Neural progenitor cell (in vitro differentiated cells): ENCODE measurements at regions not wholly inside any gene's neighbourhood (a gene's known extent, or its start where the extent isn't known, plus 50 kb on each side); places are given as distances from the start of the nearest gene placed in this dataset.

Experiments
- DNase-seq: peaks from one replicate; pipeline ENCODE4 v3.0.0-alpha.2; 2016; ENCODE audit warnings: low spot score
- H2AFZ ChIP-seq: fragments of 200-600 bp; sonication (generic); replicated peaks from 2 replicates; pipeline ENCODE4 v1.6.1; 2016; ENCODE audit warnings: antibody characterized with exemption
- H3F3A ChIP-seq: fragments of 200-600 bp; sonication (generic); 2 replicates; pipeline ENCODE4 v1.6.1; 2016; ENCODE audit warnings: antibody characterized with exemption, low read depth
- H3K27ac ChIP-seq: fragments of 200-600 bp; sonication (generic); 2 replicates; pipeline ENCODE4 v1.5.1; 2016; ENCODE audit warnings: mild to moderate bottlenecking
- H3K27me3 ChIP-seq: fragments of 200-600 bp; sonication (generic); 2 replicates; pipeline ENCODE4 v1.6.1; 2016; ENCODE audit warnings: mild to moderate bottlenecking, moderate library complexity
- H3K36me3 ChIP-seq: fragments of 200-600 bp; sonication (generic); 2 replicates; pipeline ENCODE4 v1.5.1; 2016
- H3K4me1 ChIP-seq: fragments of 200-600 bp; sonication (generic); 2 replicates; pipeline ENCODE4 v1.6.1; 2016; ENCODE audit warnings: mixed run types
- H3K4me2 ChIP-seq: fragments of 200-600 bp; sonication (generic); 2 replicates; pipeline ENCODE4 v1.6.1; 2016
- H3K4me3 ChIP-seq: fragments of 200-600 bp; sonication (generic); 2 replicates; pipeline ENCODE4 v1.5.1; 2016
- H3K79me2 ChIP-seq: fragments of 200-600 bp; sonication (generic); 2 replicates; pipeline ENCODE4 v1.6.1; 2016; ENCODE audit warnings: low read depth
- H3K9ac ChIP-seq: fragments of 200-600 bp; sonication (generic); 2 replicates; pipeline ENCODE4 v1.6.1; 2016
- H3K9me3 ChIP-seq: fragments of 200-600 bp; sonication (generic); 2 replicates; pipeline ENCODE4 v1.5.1; 2016; ENCODE audit warnings: low read depth
- H4K20me1 ChIP-seq: fragments of 200-600 bp; sonication (generic); 2 replicates; pipeline ENCODE4 v1.6.1; 2016; ENCODE audit warnings: low read depth
- H3K27ac Mint-ChIP-seq: 3 replicates; pipeline ENCODE4 v1.8.0; 2021; ENCODE audit warnings: mixed read lengths
- H3K27me3 Mint-ChIP-seq: 2 replicates; pipeline ENCODE4 v1.8.0; 2022; ENCODE audit warnings: low read depth, mild to moderate bottlenecking, inconsistent platforms, moderate library complexity, mixed read lengths; ENCODE audit not compliant: insufficient read depth
- H3K36me3 Mint-ChIP-seq: 3 replicates; pipeline ENCODE4 v1.8.0; 2021; ENCODE audit warnings: mixed read lengths
- H3K4me1 Mint-ChIP-seq: 3 replicates; pipeline ENCODE4 v1.8.0; 2021; ENCODE audit warnings: mixed read lengths
- H3K4me3 Mint-ChIP-seq: 3 replicates; pipeline ENCODE4 v1.8.0; 2021; ENCODE audit warnings: mild to moderate bottlenecking, moderate library complexity, mixed read lengths
- H3K9me3 Mint-ChIP-seq: 3 replicates; pipeline ENCODE4 v1.8.0; 2020; ENCODE audit warnings: mixed read lengths
- CTCF ChIP-seq: fragments of 200-600 bp; sonication (generic); IDR thresholded peaks from 2 replicates; pipeline ENCODE4 v1.5.1; 2017; ENCODE audit warnings: antibody characterized with exemption, mild to moderate bottlenecking
- EZH2 ChIP-seq: fragments of 200-600 bp; sonication (generic); IDR thresholded peaks from 2 replicates; pipeline ENCODE4 v1.6.1; 2017; ENCODE audit warnings: antibody characterized with exemption, mild to moderate bottlenecking, moderate library complexity
- EZH2phosphoT487 ChIP-seq: fragments of 200-600 bp; sonication (generic); IDR thresholded peaks from 2 replicates; pipeline ENCODE4 v1.6.1; 2017; ENCODE audit warnings: antibody characterized with exemption

DNA sequence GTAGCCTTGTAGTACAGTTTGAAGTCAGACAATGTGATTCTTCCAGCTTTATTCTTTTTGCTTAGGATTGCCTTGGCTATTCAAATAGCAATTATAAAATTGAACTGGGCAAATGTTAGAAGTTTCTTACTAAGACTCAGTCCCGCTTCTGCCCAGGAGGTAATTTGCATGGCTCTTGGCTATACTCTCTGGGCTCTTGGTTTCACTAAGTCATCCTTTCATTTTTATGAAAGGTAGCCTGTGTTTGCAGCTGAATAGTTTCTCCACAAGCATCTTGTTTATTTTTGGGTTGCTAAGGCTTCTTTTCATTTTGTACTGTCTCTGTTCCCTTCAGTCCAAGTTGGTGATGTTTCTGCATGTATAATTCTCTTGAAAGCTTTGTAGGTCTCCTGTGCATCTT, 340.6 kb downstream of the SH2D4B start:
- Mint-ChIP-seq H3K4me1 (no peaks in the 10 kb centered on the region), H3K4me3 (no peak overlapping the region), H3K9me3 (peaks cover 9% of the 10 kb centered on the region)

DNA sequence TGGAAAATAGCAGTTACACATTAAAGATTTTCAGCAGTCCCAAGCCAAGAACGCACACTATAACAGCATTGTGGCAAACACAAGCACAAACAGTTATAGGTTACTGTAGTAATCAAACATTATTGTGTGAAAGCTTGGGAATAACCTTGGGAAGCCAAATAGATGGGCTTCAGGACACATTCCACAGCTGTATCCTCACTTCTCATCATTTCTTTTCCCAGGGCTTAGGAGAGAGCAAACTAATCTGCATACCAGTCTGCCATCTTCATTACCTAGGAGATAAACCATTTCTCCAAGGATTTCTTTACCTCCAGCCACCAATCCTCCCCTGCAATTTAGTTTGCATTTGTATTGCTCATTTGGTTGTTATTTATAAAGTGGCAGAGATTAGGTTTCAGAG, 352.4 kb downstream of the SH2D4B start:
- H3K27ac Mint-ChIP-seq, result no peak overlapping the region
- no peaks in the 10 kb centered on the region for H3K79me2 ChIP-seq
- H3K4me1 ChIP-seq, result peaks cover 13% of the 10 kb centered on the region
- no peaks in the 10 kb centered on the region for H3K36me3 ChIP-seq
- no peaks in the 10 kb centered on the region for H3K9me3 ChIP-seq
- no peak overlapping the region for H3K4me2 ChIP-seq
- H3F3A ChIP-seq, result peaks cover 7% of the 10 kb centered on the region
- no peaks in the 10 kb centered on the region for H3K36me3 Mint-ChIP-seq
- peaks cover 40% of the 10 kb centered on the region for H3K27me3 ChIP-seq
- no peak overlapping the region for H3K4me3 Mint-ChIP-seq
- H3K9me3 Mint-ChIP-seq, result peaks cover 5% of the 10 kb centered on the region
- no peak overlapping the region for H3K9ac ChIP-seq
- peaks cover 2% of the 10 kb centered on the region for H3K27me3 Mint-ChIP-seq
- H2AFZ ChIP-seq, result no peak overlapping the region
- no peak overlapping the region for H3K4me3 ChIP-seq
- H3K4me1 Mint-ChIP-seq, result peaks cover 22% of the 10 kb centered on the region
- H4K20me1 ChIP-seq, result no peaks in the 10 kb centered on the region
- TF ChIP-seq EZH2phosphoT487, result no peak
- no peak for TF ChIP-seq EZH2
- TF ChIP-seq CTCF, result no peak
- DNase-seq, result no peak
- H3K27ac ChIP-seq, result no peak overlapping the region

More for the DNA sequence above, 340.6 kb downstream of the SH2D4B start:
- Histone ChIP-seq H3K9ac (no peak overlapping the region), H3K9me3 (peaks cover 10% of the 10 kb centered on the region), H3K4me2 (no peak overlapping the region), H3K27me3 (no peaks in the 10 kb centered on the region), H3K4me1 (no peaks in the 10 kb centered on the region), H2AFZ (no peak overlapping the region), H3K79me2 (no peaks in the 10 kb centered on the region), H3K36me3 (no peaks in the 10 kb centered on the region), H4K20me1 (no peaks in the 10 kb centered on the region), H3F3A (no peaks in the 10 kb centered on the region), H3K27ac (no peak overlapping the region), H3K4me3 (no peak overlapping the region)
- no peak for TF ChIP-seq EZH2
- TF ChIP-seq EZH2phosphoT487, result no peak
- no peak for TF ChIP-seq CTCF
- DNase-seq, result no peak
- H3K27ac Mint-ChIP-seq, result no peak overlapping the region
- H3K27me3 Mint-ChIP-seq, result peaks cover 2% of the 10 kb centered on the region
- no peaks in the 10 kb centered on the region for H3K36me3 Mint-ChIP-seq

DNA sequence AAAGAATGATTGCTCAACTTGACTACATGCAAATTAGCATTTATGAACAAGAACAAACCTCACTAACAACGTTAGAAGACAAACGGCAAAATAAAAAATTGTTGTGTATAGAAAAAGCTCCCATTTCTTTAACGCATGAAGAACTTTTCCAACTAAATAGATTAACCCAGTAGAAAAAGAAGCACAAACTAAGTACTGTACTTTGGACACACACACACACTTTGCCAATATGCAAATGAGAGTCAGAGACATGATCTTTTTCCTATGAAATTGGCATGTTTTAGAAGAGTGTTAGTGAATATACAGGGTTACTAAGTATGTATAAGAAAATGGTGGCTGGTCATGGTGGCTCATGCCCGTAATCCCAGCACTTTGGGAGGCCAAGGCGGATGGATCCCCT, 355.6 kb downstream of the SH2D4B start:
- Histone ChIP-seq H3K4me3 (no peak overlapping the region), H3K9ac (no peak overlapping the region), H2AFZ (no peak overlapping the region), H3K36me3 (no peaks in the 10 kb centered on the region), H3K4me2 (no peak overlapping the region), H3K9me3 (no peaks in the 10 kb centered on the region), H3K4me1 (peaks cover 13% of the 10 kb centered on the region), H3K79me2 (no peaks in the 10 kb centered on the region), H3K27ac (no peak overlapping the region), H4K20me1 (no peaks in the 10 kb centered on the region), H3K27me3 (peaks cover 71% of the 10 kb centered on the region), H3F3A (peaks cover 7% of the 10 kb centered on the region)
- H3K4me1 Mint-ChIP-seq, result peaks cover 22% of the 10 kb centered on the region
- no peaks in the 10 kb centered on the region for H3K36me3 Mint-ChIP-seq
- no peak for DNase-seq
- H3K9me3 Mint-ChIP-seq, result no peaks in the 10 kb centered on the region
- H3K27ac Mint-ChIP-seq, result no peak overlapping the region
- no peak overlapping the region for H3K4me3 Mint-ChIP-seq
- H3K27me3 Mint-ChIP-seq, result peaks cover 2% of the 10 kb centered on the region
- TF ChIP-seq CTCF, result no peak
- TF ChIP-seq EZH2, result no peak
- no peak for TF ChIP-seq EZH2phosphoT487
